H1 (cell line): ENCODE measurements at regions not wholly inside any gene's neighbourhood (a gene's known extent, or its start where the extent isn't known, plus 50 kb on each side); places are given as distances from the start of the nearest gene placed in this dataset.
A peak's percentile ranks its signal among the peaks of the same experiment; 100 is the strongest.

Experiments
- CTCF ChIA-PET: fragments of 300-600 bp; sonication (Branson Sonifier 250); formaldehyde crosslinking; loops from one replicate; lab custom pipeline; 2021; ENCODE audit not compliant: partially characterized antibody; lab: Charles Lee
- POLR2A ChIA-PET: fragments of 300-600 bp; sonication (Branson Sonifier 250); formaldehyde crosslinking; loops from one replicate; lab custom pipeline; 2021; ENCODE audit warnings: inconsistent platforms; ENCODE audit not compliant: partially characterized antibody; lab: Charles Lee
- DNase-seq, 2 experiments: peaks; one replicate each; pipeline versions ENCODE4 v3.0.0 to v3.0.0-alpha.2; 2010 to 2022; ENCODE audit warnings: low spot score in 2 of 2, low read depth in 1 of 2, mixed read lengths in 1 of 2
- FAIRE-seq: peaks from 2 replicates; lab custom pipeline; 2011; peaks lifted over from hg19 to GRCh38; lab: Jason Lieb, UNC
- H2AFZ ChIP-seq: 2 replicates; pipeline ENCODE4 v1.8.1; 2012; ENCODE audit warnings: low read length, inconsistent platforms
- H2AK5ac ChIP-seq: 2 replicates; pipeline ENCODE4 v1.6.1; 2013; ENCODE audit warnings: low read depth, low read length
- H2BK120ac ChIP-seq: replicated peaks from 2 replicates; pipeline ENCODE3; 2013; ENCODE audit warnings: low read depth, low read length, inconsistent platforms
- H2BK12ac ChIP-seq: 2 replicates; pipeline ENCODE4 v1.6.1; 2013; ENCODE audit warnings: low read depth, low read length
- H2BK15ac ChIP-seq: 2 replicates; pipeline ENCODE4 v1.6.1; 2013; ENCODE audit warnings: low read length
- H2BK20ac ChIP-seq: 2 replicates; pipeline ENCODE4 v1.6.1; 2013; ENCODE audit warnings: low read length
- H2BK5ac ChIP-seq: 2 replicates; pipeline ENCODE4 v1.6.1; 2013; ENCODE audit warnings: low read depth, low read length
- H3K14ac ChIP-seq: 2 replicates; pipeline ENCODE4 v1.6.1; 2013; ENCODE audit warnings: inconsistent platforms; ENCODE audit not compliant: insufficient read length
- H3K18ac ChIP-seq: 2 replicates; pipeline ENCODE4 v1.6.1; 2013; ENCODE audit warnings: low read length; ENCODE audit errors: extremely low read depth
- H3K23ac ChIP-seq: 2 replicates; pipeline ENCODE4 v1.6.1; 2013; ENCODE audit warnings: inconsistent platforms; ENCODE audit not compliant: insufficient read length
- H3K23me2 ChIP-seq: 2 replicates; pipeline ENCODE4 v1.6.1; 2013; ENCODE audit warnings: low read depth, low read length
- H3K27ac ChIP-seq: 2 replicates; pipeline ENCODE4 v1.6.1; 2011; ENCODE audit warnings: low read depth, low read length, inconsistent platforms
- H3K27me3 ChIP-seq, 4 experiments: replicated peaks in 1 of 4; 1 replicate in 1 of 4; 2 replicates in 3 of 4; pipeline versions ENCODE4 v1.6.1 to v1.8.1; 2011 to 2013; ENCODE audit warnings: low read length in 3 of 4, mild to moderate bottlenecking in 3 of 4, inconsistent platforms in 2 of 4, mixed read lengths in 2 of 4, moderate library complexity in 1 of 4; ENCODE audit not compliant: control insufficient read depth in 3 of 4, insufficient read depth in 3 of 4; ENCODE audit errors: extremely low read depth in 1 of 4
- H3K36me3 ChIP-seq, 4 experiments: 2 replicates each; pipeline versions ENCODE4 v1.6.1 to v1.8.1; 2011 to 2013; ENCODE audit warnings: mild to moderate bottlenecking in 4 of 4, low read length in 3 of 4, moderate library complexity in 2 of 4, control low read depth in 1 of 4, inconsistent platforms in 1 of 4; ENCODE audit not compliant: insufficient read depth in 4 of 4, control insufficient read depth in 2 of 4
- H3K4ac ChIP-seq: replicated peaks from 2 replicates; pipeline ENCODE3; 2013; ENCODE audit warnings: low read length, low read depth, mixed read lengths, inconsistent platforms; ENCODE audit not compliant: insufficient read length
- H3K4me1 ChIP-seq, 4 experiments: replicated peaks in 1 of 4; 1 replicate in 1 of 4; 2 replicates in 3 of 4; pipeline versions ENCODE4 v1.6.1 to v1.8.1; 2011 to 2013; ENCODE audit warnings: low read length in 3 of 4, inconsistent platforms in 2 of 4, mixed read lengths in 1 of 4; ENCODE audit not compliant: insufficient read depth in 4 of 4, control insufficient read depth in 3 of 4
- H3K4me2 ChIP-seq, 2 experiments: 2 replicates each; pipeline versions ENCODE4 v1.6.1 to v1.8.1; 2011 to 2013; ENCODE audit warnings: low read depth in 2 of 2, low read length in 2 of 2, control low read depth in 1 of 2, inconsistent platforms in 1 of 2, mild to moderate bottlenecking in 1 of 2; ENCODE audit not compliant: insufficient read depth in 1 of 2
- H3K4me3 ChIP-seq, 4 experiments: fragments of 200-600, 300-600 bp in 1 of 4; sonication (generic), shearing (Covaris generic), sonication (Bioruptor Twin) in 1 of 4; 2 replicates each; pipeline versions ENCODE4 v1.5.1 to v1.8.1; 2011 to 2016; ENCODE audit warnings: low read length in 4 of 4, low read depth in 3 of 4, control low read depth in 2 of 4, inconsistent platforms in 2 of 4, mild to moderate bottlenecking in 2 of 4, mixed read lengths in 1 of 4, moderate library complexity in 1 of 4; ENCODE audit not compliant: insufficient read depth in 2 of 4; ENCODE audit errors: extremely low read depth in 1 of 4
- H3K56ac ChIP-seq: replicated peaks from 2 replicates; pipeline ENCODE3; 2013; ENCODE audit warnings: low read depth, mild to moderate bottlenecking, mixed read lengths, low read length, inconsistent platforms; ENCODE audit not compliant: insufficient read length
- H3K79me1 ChIP-seq: 2 replicates; pipeline ENCODE4 v1.6.1; 2013; ENCODE audit warnings: low read depth, low read length, control low read depth
- H3K79me2 ChIP-seq, 2 experiments: 2 replicates each; pipeline versions ENCODE4 v1.6.1 to v1.8.1; 2012 to 2013; ENCODE audit warnings: low read length in 2 of 2, mild to moderate bottlenecking in 2 of 2, inconsistent platforms in 1 of 2; ENCODE audit not compliant: insufficient read depth in 2 of 2, control insufficient read depth in 1 of 2
- H3K9ac ChIP-seq, 4 experiments: replicated peaks in 1 of 4; 1 replicate in 1 of 4; 2 replicates in 3 of 4; pipeline versions ENCODE4 v1.6.1 to v1.8.1; 2011 to 2013; ENCODE audit warnings: low read depth in 3 of 4, low read length in 3 of 4, control low read depth in 2 of 4, mild to moderate bottlenecking in 2 of 4, moderate library complexity in 2 of 4, inconsistent platforms in 1 of 4; ENCODE audit errors: extremely low read depth in 1 of 4
- H3K9me3 ChIP-seq, 2 experiments: 2 replicates each; pipeline versions ENCODE4 v1.6.1 to v1.8.1; 2012 to 2013; ENCODE audit warnings: mild to moderate bottlenecking in 2 of 2, moderate library complexity in 2 of 2, control low read depth in 1 of 2, inconsistent platforms in 1 of 2, low read depth in 1 of 2, low read length in 1 of 2, mixed read lengths in 1 of 2; ENCODE audit not compliant: insufficient read depth in 2 of 2
- H4K20me1 ChIP-seq, 2 experiments: replicated peaks in 1 of 2; 2 replicates each; pipeline versions ENCODE3 to v1.8.1; 2011 to 2013; ENCODE audit warnings: inconsistent platforms in 2 of 2, low read length in 2 of 2, mild to moderate bottlenecking in 1 of 2; ENCODE audit not compliant: insufficient read depth in 2 of 2, control insufficient read depth in 1 of 2
- H4K5ac ChIP-seq: 2 replicates; pipeline ENCODE4 v1.6.1; 2013; ENCODE audit warnings: low read length, low read depth, mixed read lengths, inconsistent platforms; ENCODE audit not compliant: insufficient read length
- H4K8ac ChIP-seq: 2 replicates; pipeline ENCODE4 v1.8.0; 2013; ENCODE audit warnings: mild to moderate bottlenecking, moderate library complexity, low read length, inconsistent platforms; ENCODE audit not compliant: insufficient read depth; ENCODE audit errors: extremely low read depth
- H4K91ac ChIP-seq: replicated peaks from 2 replicates; pipeline ENCODE3; 2013; ENCODE audit warnings: low read length, mixed read lengths, inconsistent platforms; ENCODE audit not compliant: insufficient read length
- HDAC6 ChIP-seq: IDR thresholded peaks from one replicate; pipeline ENCODE4 v1.7.1; 2012; ENCODE audit warnings: low read depth, mild to moderate bottlenecking, inconsistent platforms, low read length, moderate library complexity
- JUN ChIP-seq: IDR thresholded peaks from 2 replicates; pipeline ENCODE4 v1.6.1; 2011; ENCODE audit warnings: low read depth, mild to moderate bottlenecking, improper control_type of control experiment, low read length
- WGBS, 2 experiments: shearing (Covaris generic) in 1 of 2; methylation state at CpG; one replicate each; pipeline versions ENCODE4 v1.1.6 to v1.1.7; 2013 to 2015; ENCODE audit warnings: low lambda C conversion rate in 2 of 2, mixed read lengths in 2 of 2, inconsistent platforms in 1 of 2, low coverage in 1 of 2, missing lambda C conversion rate in 1 of 2; ENCODE audit not compliant: insufficient replicate concordance in 2 of 2, insufficient coverage in 1 of 2, insufficient read length in 1 of 2; ENCODE audit errors: extremely low coverage in 1 of 2, missing lambda C conversion rate in 1 of 2; 5-methylcytosine and 5-hydroxymethylcytosine counted together

GRCh38 chr19:34066007-34066643 is 106.2 kb upstream of the LSM14A start:
- Histone ChIP-seq H3K79me1 (no peaks in the 10 kb centered on the region), H3K4me3 (no peak overlapping the region), H3K36me3 (no peaks in the 10 kb centered on the region), H4K8ac (no peak overlapping the region), H3K4me2 (peak overlapping the region in 1 of 2 experiments; percentile 39; a peak in 2 of 4 replicates), H3K9me3 (no peaks in the 10 kb centered on the region), H3K18ac (no peak overlapping the region), H3K56ac (no peak overlapping the region), H2BK5ac (no peak overlapping the region), H2AFZ (peak overlapping the region; percentile 94), H3K27me3 (no peaks in the 10 kb centered on the region), H3K4me1 (0 out of 7 replicates have a peak, but pooled peaks cover 0 to 3% (median 0%) of the 10 kb centered on the region in 4 experiments), H2BK15ac (0 out of 2 replicates have a peak overlapping the region, but pooled peaks have one; percentile 37), H3K14ac (no peak overlapping the region), H3K9ac (no peak overlapping the region), H4K91ac (no peak overlapping the region), H4K5ac (no peak overlapping the region), H3K79me2 (no peaks in the 10 kb centered on the region), H3K23ac (no peak overlapping the region), H2BK120ac (no peak overlapping the region), H2BK12ac (no peak overlapping the region), H3K27ac (no peak overlapping the region), H3K4ac (no peak overlapping the region), H2BK20ac (no peak overlapping the region; the same call in 1 of the 2 replicates), H2AK5ac (no peak overlapping the region), H4K20me1 (no peaks in the 10 kb centered on the region), H3K23me2 (no peaks in the 10 kb centered on the region)
- 72% methylated on average over 14 of the region's 14 CpGs; no CpG with 5 or more reads in 1 of the 2 experiments for WGBS, 2 experiments
- ChIA-PET POLR2A (interaction anchor here (1.2 to 1.4 kb wide), 2 partner anchors 77 to 271 kb away, joined by 3 to 5 read pairs; no protein-coding TSS in a partner anchor), CTCF (interaction anchor here (0.7 to 2.5 kb wide), 5 partner anchors 16 to 289 kb away, joined by 3 to 11 read pairs (median 3); no protein-coding TSS in a partner anchor)
- no peak for FAIRE-seq
- TF ChIP-seq HDAC6: no peak
- TF ChIP-seq JUN: no peak
- DNase-seq: no peak
